MM.1S (cell line): ENCODE measurements at regions not wholly inside any gene's neighbourhood (a gene's known extent, or its start where the extent isn't known, plus 50 kb on each side); places are given as distances from the start of the nearest gene placed in this dataset.

Experiments
- CTCF ChIP-seq: fragments of 300-600 bp; sonication (generic); IDR thresholded peaks from 2 replicates; pipeline ENCODE4 v1.5.1; 2016; ENCODE audit warnings: antibody characterized with exemption, low read length, mixed read lengths
- EZH2 ChIP-seq: fragments of 300-600 bp; sonication (generic); optimal IDR thresholded peaks from 2 replicates; pipeline ENCODE3; 2017; ENCODE audit warnings: low read depth, mild to moderate bottlenecking, antibody characterized with exemption, low read length, mixed read lengths
- EZH2phosphoT487 ChIP-seq: fragments of 300-600 bp; sonication (generic); IDR thresholded peaks from 2 replicates; pipeline ENCODE4 v1.6.1; 2018; ENCODE audit warnings: antibody characterized with exemption, low read length

GRCh38 chr2:191559569-191559968 lies 118.4 kb upstream of the NABP1 start:
- TF ChIP-seq EZH2 (no peak), CTCF (no peak), EZH2phosphoT487 (no peak)
